ENCODE measurements at regions not wholly inside any gene's neighbourhood (a gene's known extent, or its start where the extent isn't known, plus 50 kb on each side); places are given as distances from the start of the nearest gene placed in this dataset.
"Not testable (repeated sequence)": the region's sequence is repeated elsewhere in the genome, so short reads cannot be mapped to it uniquely, and the experiment has no call there.

- TF ChIP-seq CSRNP3 (CRISPR knock-in tag; IDR thresholded peaks at IDR 0.05) (no peak), ARNTL (CRISPR knock-in tag; IDR thresholded peaks at IDR 0.05; ENCODE audit: borderline replicate concordance, low read depth) (no peak), TOX (CRISPR knock-in tag; IDR thresholded peaks at IDR 0.05; ENCODE audit: borderline replicate concordance) (no peak), OSR1 (CRISPR knock-in tag; IDR thresholded peaks at IDR 0.05) (no peak), ZNF70 (CRISPR knock-in tag; IDR thresholded peaks at IDR 0.05) (no peak), ZNF8 (CRISPR knock-in tag; IDR thresholded peaks at IDR 0.05) (no peak), CREB5 (CRISPR knock-in tag; IDR thresholded peaks at IDR 0.05; ENCODE audit: low read depth) (no peak), PATZ1 (CRISPR knock-in tag; IDR thresholded peaks at IDR 0.05; ENCODE audit: borderline replicate concordance) (no peak), GLIS3 (CRISPR knock-in tag; IDR thresholded peaks at IDR 0.05) (no peak), CSDC2 (CRISPR knock-in tag; IDR thresholded peaks at IDR 0.05) (no peak), ZFP30 (CRISPR knock-in tag; IDR thresholded peaks at IDR 0.05) (no peak), SNAI2 (CRISPR knock-in tag; IDR thresholded peaks at IDR 0.05) (no peak), PPARA (CRISPR knock-in tag; IDR thresholded peaks at IDR 0.05; ENCODE audit: borderline replicate concordance) (no peak), ESRRG (CRISPR knock-in tag; IDR thresholded peaks at IDR 0.05) (no peak), ZFP3 (CRISPR knock-in tag; IDR thresholded peaks at IDR 0.05) (no peak)
- no peak for ATAC-seq
These were observed 85.8 kb upstream of the OSBPL11 start for GRCh38 chr3:125681146-125681545.

- TF ChIP-seq ISL1 (CRISPR knock-in tag; IDR thresholded peaks at IDR 0.05) = peak; percentile 47; the same call in 1 of the 2 replicates
- ATAC-seq = not testable (repeated sequence)
These were observed 86.6 kb upstream of the OSBPL11 start for GRCh38 chr3:125681906-125682305.

GRCh38 chr3:125682610-125683009 is 87.3 kb upstream of the OSBPL11 start:
- ATAC-seq = not testable (repeated sequence)

- no peak; the same call in 2 of the 3 replicates for ATAC-seq
- TF ChIP-seq TSHZ2 (CRISPR knock-in tag; IDR thresholded peaks at IDR 0.05) = no peak
- TF ChIP-seq PATZ1 (CRISPR knock-in tag; IDR thresholded peaks at IDR 0.05; ENCODE audit: borderline replicate concordance) = no peak
- no peak for TF ChIP-seq ZC3H10 (CRISPR knock-in tag; IDR thresholded peaks at IDR 0.05)
- TF ChIP-seq BACH2 (CRISPR knock-in tag; IDR thresholded peaks at IDR 0.05; ENCODE audit: borderline replicate concordance) = no peak
- TF ChIP-seq ZNF565 (CRISPR knock-in tag; conservative IDR thresholded peaks at IDR 0.05; ENCODE audit: low read depth) = no peak
- TF ChIP-seq ZNF8 (CRISPR knock-in tag; IDR thresholded peaks at IDR 0.05) = no peak
- TF ChIP-seq TOX (CRISPR knock-in tag; IDR thresholded peaks at IDR 0.05; ENCODE audit: borderline replicate concordance) = no peak
- TF ChIP-seq SNAI2 (CRISPR knock-in tag; IDR thresholded peaks at IDR 0.05) = no peak
- TF ChIP-seq PPARA (CRISPR knock-in tag; IDR thresholded peaks at IDR 0.05; ENCODE audit: borderline replicate concordance) = no peak
- TF ChIP-seq ZFP3 (CRISPR knock-in tag; IDR thresholded peaks at IDR 0.05) = no peak
- TF ChIP-seq POU6F1 (CRISPR knock-in tag; IDR thresholded peaks at IDR 0.05; ENCODE audit: borderline replicate concordance, low read depth) = no peak
- TF ChIP-seq ZFP30 (CRISPR knock-in tag; IDR thresholded peaks at IDR 0.05) = no peak
- TF ChIP-seq TCF4 (CRISPR knock-in tag; IDR thresholded peaks at IDR 0.05; ENCODE audit: borderline replicate concordance) = no peak
- no peak for TF ChIP-seq GLIS3 (CRISPR knock-in tag; IDR thresholded peaks at IDR 0.05)
- no peak for TF ChIP-seq CSDC2 (CRISPR knock-in tag; IDR thresholded peaks at IDR 0.05)
- TF ChIP-seq RARB (CRISPR knock-in tag; IDR thresholded peaks at IDR 0.05) = no peak
- TF ChIP-seq ISL1 (CRISPR knock-in tag; IDR thresholded peaks at IDR 0.05) = no peak
- TF ChIP-seq ZNF70 (CRISPR knock-in tag; IDR thresholded peaks at IDR 0.05) = no peak
- no peak for TF ChIP-seq ARNTL (CRISPR knock-in tag; IDR thresholded peaks at IDR 0.05; ENCODE audit: borderline replicate concordance, low read depth)
These were observed 88.0 kb upstream of the OSBPL11 start for GRCh38 chr3:125683067-125683829.
